ENCODE measurements at regions not wholly inside any gene's neighbourhood (a gene's known extent, or its start where the extent isn't known, plus 50 kb on each side); places are given as distances from the start of the nearest gene placed in this dataset.

- no peaks in the 10 kb centered on the region for H3K4me1 ChIP-seq
- intact Hi-C loops (cut with DNase I): no loop called here
Measured at GRCh38 chr18:47619771-47620448, 310.5 kb downstream of the SMAD2 start.

GRCh38 chr18:47618758-47619157 is 311.7 kb downstream of the SMAD2 start:
- Histone ChIP-seq H3K9me3 (no peaks in the 10 kb centered on the region), H3K4me1 (no peaks in the 10 kb centered on the region), H3K27me3 (ENCODE audit: insufficient read depth in 3 of 3, low read length in 2 of 3) (no peaks in the 10 kb centered on the region), H3K4me3 (no peak overlapping the region), H3K27ac (no peak overlapping the region), H3K36me3 (ENCODE audit: insufficient read depth in 1 of 2, low read depth in 1 of 2) (no peaks in the 10 kb centered on the region)
- TF ChIP-seq, protein P1, sequence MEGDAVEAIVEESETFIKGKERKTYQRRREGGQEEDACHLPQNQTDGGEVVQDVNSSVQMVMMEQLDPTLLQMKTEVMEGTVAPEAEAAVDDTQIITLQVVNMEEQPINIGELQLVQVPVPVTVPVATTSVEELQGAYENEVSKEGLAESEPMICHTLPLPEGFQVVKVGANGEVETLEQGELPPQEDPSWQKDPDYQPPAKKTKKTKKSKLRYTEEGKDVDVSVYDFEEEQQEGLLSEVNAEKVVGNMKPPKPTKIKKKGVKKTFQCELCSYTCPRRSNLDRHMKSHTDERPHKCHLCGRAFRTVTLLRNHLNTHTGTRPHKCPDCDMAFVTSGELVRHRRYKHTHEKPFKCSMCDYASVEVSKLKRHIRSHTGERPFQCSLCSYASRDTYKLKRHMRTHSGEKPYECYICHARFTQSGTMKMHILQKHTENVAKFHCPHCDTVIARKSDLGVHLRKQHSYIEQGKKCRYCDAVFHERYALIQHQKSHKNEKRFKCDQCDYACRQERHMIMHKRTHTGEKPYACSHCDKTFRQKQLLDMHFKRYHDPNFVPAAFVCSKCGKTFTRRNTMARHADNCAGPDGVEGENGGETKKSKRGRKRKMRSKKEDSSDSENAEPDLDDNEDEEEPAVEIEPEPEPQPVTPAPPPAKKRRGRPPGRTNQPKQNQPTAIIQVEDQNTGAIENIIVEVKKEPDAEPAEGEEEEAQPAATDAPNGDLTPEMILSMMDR (IDR thresholded peaks at IDR 0.05): no peak
- DNase-seq (no peak), ATAC-seq (no peak)
- intact Hi-C loops (cut with DNase I): no loop called here
- WGBS, 3 donors: 85 to 89% (median 87%) methylated on average over 3 of the region's 3 CpGs

More at GRCh38 chr18:47619771-47620448, 310.5 kb downstream of the SMAD2 start:
- ATAC-seq (no peak), DNase-seq (no peak)
- WGBS, 3 donors: 68 to 93% (median 85%) methylated on average over 3 of the region's 3 CpGs
- H3K27me3 ChIP-seq (ENCODE audit: insufficient read depth in 3 of 3, low read length in 2 of 3): no peaks in the 10 kb centered on the region
- H3K27ac ChIP-seq: no peak overlapping the region
- H3K9me3 ChIP-seq: no peaks in the 10 kb centered on the region
- H3K36me3 ChIP-seq (ENCODE audit: insufficient read depth in 1 of 2, low read depth in 1 of 2): no peaks in the 10 kb centered on the region
- TF ChIP-seq, protein P1 (IDR thresholded peaks at IDR 0.05): no peak
- H3K4me3 ChIP-seq: no peak overlapping the region

DNA sequence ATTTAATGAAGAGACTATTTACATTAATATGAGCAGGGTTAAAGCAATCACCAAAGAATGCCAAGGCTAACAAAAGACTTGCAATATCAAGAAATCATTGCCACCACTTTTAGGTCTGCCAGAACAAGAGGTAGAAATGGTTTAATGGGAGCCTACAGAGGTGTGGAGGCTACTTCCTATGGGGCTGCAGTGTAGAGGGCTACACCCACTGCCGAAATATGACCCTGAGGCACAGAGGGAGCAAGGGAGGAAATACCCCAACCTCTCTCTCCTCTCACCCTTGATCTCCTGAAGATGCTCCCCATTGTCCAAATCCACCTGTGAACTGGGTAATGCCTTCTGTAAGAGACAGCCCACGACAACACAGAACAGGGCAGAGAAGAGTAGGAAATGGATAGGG is 315.4 kb downstream of the SMAD2 start:
- TF ChIP-seq, protein P1 (IDR thresholded peaks at IDR 0.05): no peak
- Histone ChIP-seq H3K36me3 (ENCODE audit: insufficient read depth in 1 of 2, low read depth in 1 of 2) (no peaks in the 10 kb centered on the region), H3K4me3 (no peak overlapping the region), H3K27ac (no peak overlapping the region), H3K9me3 (no peaks in the 10 kb centered on the region), H3K27me3 (ENCODE audit: insufficient read depth in 3 of 3, low read length in 2 of 3) (no peaks in the 10 kb centered on the region), H3K4me1 (no peaks in the 10 kb centered on the region)
- intact Hi-C loops (cut with DNase I): no loop called here
- WGBS, 3 donors: 65 to 90% (median 77%) methylated on average over 2 of the region's 2 CpGs
- no peak for ATAC-seq
- DNase-seq: no peak

GRCh38 chr18:47613929-47614328 is 316.5 kb downstream of the SMAD2 start:
- H3K27me3 ChIP-seq (ENCODE audit: insufficient read depth in 3 of 3, low read length in 2 of 3): peaks cover 0 to 1% (median 0%) of the 10 kb centered on the region in 3 donors

More at GRCh38 chr18:47613929-47614328, 316.5 kb downstream of the SMAD2 start:
- Histone ChIP-seq H3K36me3 (ENCODE audit: insufficient read depth in 1 of 2, low read depth in 1 of 2) (no peaks in the 10 kb centered on the region), H3K9me3 (no peaks in the 10 kb centered on the region), H3K4me1 (no peaks in the 10 kb centered on the region), H3K4me3 (no peak overlapping the region), H3K27ac (no peak overlapping the region)
- no peak for ATAC-seq
- intact Hi-C loops (cut with DNase I): no loop called here
- TF ChIP-seq, protein P1 (IDR thresholded peaks at IDR 0.05): no peak
- no peak for DNase-seq

Data from psoas muscle (tissue), 7 donors.